GM19351 (cell line): ENCODE measurements at regions not wholly inside any gene's neighbourhood (a gene's known extent, or its start where the extent isn't known, plus 50 kb on each side); places are given as distances from the start of the nearest gene placed in this dataset.
A peak's percentile ranks its signal among the peaks of the same experiment; 100 is the strongest.

Experiments
- ATAC-seq: cut with Tn5 transposase; IDR thresholded peaks from one replicate; pipeline ENCODE4 v1.9.1; 2021; ENCODE audit warnings: mild to moderate bottlenecking, moderate library complexity; ENCODE audit not compliant: unreplicated experiment

GRCh38 chr4:35461931-35462659 is 782.2 kb downstream of the ARAP2 start:
- no peak for ATAC-seq

DNA sequence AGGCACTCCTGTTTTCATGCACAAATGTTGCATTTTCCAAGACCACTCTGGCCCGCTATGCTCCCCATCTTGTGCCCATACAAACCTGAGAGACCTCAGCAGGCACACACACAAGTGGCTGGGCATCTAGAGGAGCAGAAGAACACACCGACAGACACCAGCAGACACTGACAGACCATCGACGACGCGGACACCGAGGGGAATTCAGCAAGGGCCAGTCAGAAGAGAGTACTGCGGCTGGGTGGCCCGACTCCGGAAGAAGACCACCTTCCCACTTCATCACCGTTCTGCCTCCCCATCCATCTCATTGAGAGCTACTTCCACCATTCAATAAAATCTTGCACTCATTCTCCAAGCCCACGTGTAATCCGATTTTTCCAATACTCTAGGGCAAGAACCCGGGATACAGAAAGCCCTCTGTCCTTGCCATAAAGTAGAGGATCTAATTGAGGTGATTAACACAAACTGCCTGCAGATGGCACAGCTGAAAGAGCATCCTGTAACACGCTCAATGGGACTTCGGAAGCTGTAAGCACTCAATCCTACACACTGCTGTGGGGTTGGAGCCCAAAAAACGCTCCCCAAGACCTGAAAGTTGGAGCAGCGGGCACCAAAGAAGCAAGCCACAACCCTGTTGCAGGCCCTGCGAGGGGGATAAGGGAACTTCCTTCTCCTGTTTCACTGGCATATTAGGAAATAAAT is 780.9 kb downstream of the ARAP2 start:
- ATAC-seq, result no peak

- ATAC-seq, result no peak
These were observed 779.3 kb downstream of the ARAP2 start for GRCh38 chr4:35464964-35465528.

GRCh38 chr4:35491093-35491492 is 753.2 kb downstream of the ARAP2 start:
- ATAC-seq, result no peak

DNA sequence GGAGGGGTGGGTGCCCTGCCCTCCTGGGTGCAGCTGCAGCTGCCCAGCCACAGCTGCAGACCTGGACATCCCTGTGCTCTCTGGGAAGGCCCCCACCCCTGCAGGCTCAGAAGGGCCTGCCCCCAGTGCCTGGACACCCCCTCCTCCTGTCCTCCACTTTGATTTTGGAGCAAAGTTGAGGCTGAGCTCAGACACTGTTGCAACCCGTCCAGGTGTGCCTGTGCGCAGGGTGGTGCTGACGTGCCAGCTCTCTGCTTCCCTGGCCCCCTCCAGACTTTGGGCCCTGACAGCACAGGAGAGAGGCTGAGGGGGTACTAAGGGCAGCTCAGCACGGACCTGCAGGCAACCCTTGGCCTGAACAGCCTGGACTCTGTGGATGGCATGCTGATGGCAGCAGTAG is 750.3 kb downstream of the ARAP2 start:
- ATAC-seq, result no peak

DNA sequence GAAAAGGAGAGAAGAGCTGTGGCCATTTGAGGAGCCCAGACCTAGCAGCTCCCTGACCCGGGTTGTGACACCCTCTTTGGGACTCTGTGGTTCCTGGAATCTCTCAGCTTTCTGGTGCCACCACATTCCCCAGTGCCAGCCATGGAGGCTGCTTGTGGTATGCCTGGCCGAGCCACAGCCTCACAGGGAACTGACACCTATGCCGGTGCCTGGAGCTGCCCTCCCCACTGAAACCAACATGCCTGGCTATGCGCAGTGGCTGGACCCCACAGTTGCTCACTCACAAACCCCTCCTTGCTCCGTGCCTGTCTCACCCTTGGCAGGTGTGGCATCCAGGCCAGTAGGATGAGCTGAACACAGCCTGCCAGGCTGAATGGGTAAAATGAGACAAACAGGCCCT is 749.4 kb downstream of the ARAP2 start:
- ATAC-seq, result no peak

DNA sequence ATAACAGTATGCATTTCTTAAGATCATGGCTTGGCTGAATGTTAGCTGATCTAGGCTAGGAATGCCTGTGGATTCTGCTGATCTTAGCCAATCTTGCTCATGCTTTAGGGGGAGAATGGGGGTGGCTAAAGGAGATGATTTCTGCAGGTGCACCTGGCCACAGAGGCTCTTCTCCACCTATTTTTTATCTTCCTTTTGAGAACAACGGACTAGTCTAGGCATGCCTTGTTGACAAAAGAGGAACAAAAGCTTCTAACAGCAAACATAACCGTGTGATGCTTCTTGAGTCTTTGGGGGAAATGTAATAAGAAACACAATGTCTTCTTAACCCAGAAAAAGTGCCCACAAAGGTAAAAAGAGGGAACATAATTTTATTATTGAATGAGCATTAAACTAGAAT is 743.5 kb downstream of the ARAP2 start:
- ATAC-seq, result peak; percentile 68

GRCh38 chr4:35503435-35503834 is 740.9 kb downstream of the ARAP2 start:
- no peak for ATAC-seq

GRCh38 chr4:35506161-35506560 is 738.2 kb downstream of the ARAP2 start:
- ATAC-seq, result no peak

- no peak for ATAC-seq
These were observed 732.5 kb downstream of the ARAP2 start for GRCh38 chr4:35511851-35512250.

GRCh38 chr4:35516102-35516501 is 728.2 kb downstream of the ARAP2 start:
- no peak for ATAC-seq

- ATAC-seq, result no peak
These were observed 724.3 kb downstream of the ARAP2 start for GRCh38 chr4:35520059-35520458.

DNA sequence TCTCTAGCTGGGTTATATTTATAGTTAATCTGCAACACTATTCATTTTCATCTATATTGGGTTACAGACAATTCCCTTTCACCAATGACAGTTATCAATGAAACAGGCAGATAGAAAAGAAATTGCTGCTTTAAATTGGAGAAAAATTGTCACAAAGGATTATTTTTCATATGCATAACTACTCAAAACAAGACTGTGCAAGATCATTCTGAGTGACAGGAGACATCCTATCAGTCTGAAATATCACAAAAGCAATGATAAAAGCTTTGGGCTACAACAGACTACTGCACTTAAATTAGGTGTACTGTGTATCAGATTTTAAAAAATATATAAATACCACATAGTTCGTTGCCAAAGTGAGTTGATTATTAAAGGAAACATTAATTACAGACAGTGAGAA is 722.6 kb downstream of the ARAP2 start:
- ATAC-seq, result no peak

DNA sequence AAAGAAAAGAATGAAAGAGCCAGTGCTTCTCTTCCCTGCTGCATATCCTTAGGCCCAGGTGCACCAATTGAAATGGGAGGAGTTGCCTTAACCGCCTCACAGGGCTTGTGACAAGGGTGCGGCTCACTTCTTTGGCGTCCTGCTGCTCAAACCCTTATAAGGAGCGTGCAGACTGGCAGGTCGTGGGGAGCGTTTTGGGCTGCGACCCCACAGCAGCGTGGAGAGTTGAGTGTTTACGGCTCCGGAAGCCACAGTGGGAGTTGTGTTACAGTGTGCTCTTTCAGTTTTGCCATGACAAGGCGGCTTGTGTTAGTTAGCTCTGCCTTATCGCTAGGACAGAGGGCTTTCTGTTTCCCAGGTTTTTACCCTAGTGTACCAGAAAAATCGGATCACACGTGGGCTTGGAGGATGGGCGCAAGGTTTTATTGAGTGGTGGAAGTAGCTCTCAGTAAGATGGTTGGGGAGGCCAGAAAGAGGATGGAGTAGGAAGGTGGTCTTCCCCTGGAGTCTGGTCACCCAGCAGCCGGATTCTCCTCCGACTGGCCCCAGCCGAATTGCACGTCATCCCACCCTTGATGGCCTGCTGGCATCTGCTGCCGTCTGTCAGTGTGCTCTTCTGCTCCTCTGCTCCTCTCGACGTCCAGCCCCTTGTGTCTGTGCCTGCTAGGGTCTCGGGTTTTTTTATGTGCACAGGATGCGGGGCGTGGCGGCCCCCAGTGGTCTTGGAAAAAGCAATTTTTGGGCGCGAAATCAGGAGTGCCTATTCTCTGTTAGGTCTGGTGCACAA is 718.9 kb downstream of the ARAP2 start:
- ATAC-seq, result no peak

DNA sequence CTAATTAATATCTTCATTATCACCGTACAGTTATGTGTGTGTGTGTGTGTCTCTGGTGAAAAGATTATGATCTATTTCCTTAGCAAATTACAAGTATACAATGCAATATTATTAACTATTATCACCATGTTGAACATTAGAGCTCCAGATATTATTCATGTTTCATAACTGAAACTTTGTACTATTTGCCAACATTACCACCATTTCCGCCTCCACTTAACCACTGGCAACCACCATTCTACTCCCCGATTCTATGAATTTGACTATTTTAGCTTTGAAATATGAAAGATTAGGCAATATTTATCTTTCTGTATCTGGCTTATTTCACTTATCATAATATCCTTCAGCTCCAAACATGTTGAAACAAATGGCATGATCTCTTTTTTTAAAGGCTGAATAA is 717.9 kb downstream of the ARAP2 start:
- no peak for ATAC-seq

GRCh38 chr4:35534962-35535361 is 709.4 kb downstream of the ARAP2 start:
- ATAC-seq, result no peak

DNA sequence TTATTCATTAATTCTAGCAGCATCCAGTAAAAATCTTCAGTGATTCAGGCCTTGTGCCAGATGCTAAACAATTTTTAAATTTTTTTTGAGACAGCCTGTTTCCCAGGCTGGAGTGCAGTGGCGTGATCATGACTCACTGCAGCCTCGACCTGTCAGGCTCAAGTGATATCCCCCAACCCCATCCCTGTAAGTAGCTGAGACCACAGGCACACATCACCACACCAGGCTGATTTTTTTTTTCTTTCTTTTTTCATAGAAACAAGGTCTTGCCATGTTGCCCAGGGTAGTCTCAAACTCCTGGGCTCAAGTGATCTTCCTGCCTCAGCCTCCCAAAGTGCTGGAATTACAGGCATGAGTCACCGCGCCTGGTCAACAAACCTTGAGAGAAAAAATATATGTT is 705.5 kb downstream of the ARAP2 start:
- ATAC-seq, result no peak

- no peak for ATAC-seq
These were observed 704.8 kb downstream of the ARAP2 start for GRCh38 chr4:35539404-35540055.

GRCh38 chr4:35541146-35541887 is 703.0 kb downstream of the ARAP2 start:
- no peak for ATAC-seq

GRCh38 chr4:35541888-35542213 is 702.5 kb downstream of the ARAP2 start:
- ATAC-seq, result no peak
